ENCODE measurements at regions not wholly inside any gene's neighbourhood (a gene's known extent, or its start where the extent isn't known, plus 50 kb on each side); places are given as distances from the start of the nearest gene placed in this dataset.
"Not testable (repeated sequence)": the region's sequence is repeated elsewhere in the genome, so short reads cannot be mapped to it uniquely, and the experiment has no call there.

DNA sequence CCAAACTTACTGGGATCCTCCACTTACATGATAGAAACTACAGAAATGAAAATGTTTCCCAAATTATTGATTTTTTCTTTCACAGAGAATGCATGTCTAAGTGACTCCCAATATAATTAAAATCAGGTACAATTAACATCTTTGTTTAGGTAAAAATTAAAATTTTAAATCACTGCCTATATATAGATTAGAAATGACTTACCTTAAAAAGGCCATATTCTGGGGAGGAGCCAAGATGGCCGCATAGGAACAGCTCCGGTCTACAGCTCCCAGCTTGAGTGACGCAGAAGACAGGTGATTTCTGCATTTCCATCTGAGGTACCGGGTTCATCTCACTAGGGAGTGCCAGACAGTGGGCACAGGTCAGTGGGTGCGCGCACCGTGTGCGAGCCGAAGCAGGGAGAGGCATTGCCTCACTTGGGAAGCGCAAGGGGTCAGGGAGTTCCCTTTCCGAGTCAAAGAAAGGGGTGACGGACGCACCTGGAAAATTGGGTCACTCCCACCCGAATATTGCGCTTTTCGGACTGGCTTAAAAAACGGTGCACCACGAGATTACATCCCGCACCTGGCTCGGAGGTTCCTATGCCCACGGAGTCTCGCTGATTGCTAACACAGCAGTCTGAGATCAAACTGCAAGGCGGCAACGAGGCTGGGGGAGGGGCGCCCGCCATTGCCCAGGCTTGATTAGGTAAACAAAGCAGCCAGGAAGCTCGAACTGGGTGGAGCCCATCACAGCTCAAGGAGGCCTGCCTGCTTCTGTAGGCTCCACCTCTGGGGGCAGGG is 757.9 kb downstream of the C4orf33 start:
- DNase-seq (ENCODE audit: low read depth), result not testable (repeated sequence)

DNA sequence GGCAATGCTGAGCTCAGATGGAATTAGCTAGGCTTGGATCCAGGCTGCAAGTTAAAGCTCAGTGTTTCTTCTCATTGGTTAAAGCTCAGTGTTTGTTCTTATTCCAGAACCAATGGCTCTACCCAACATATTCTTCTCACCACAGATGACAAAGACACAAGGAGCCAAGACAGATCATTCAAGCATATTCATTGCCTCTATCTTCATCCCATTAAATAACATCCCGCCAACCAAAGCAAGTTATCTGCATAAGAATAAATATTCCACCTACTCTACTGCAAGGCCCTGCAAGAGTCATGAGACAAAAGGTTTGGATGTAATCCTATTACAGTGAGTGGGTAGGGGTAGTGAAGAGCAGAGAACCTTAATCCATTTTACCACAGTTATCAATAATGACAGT is 766.5 kb downstream of the C4orf33 start:
- no peak for DNase-seq (ENCODE audit: low read depth)

DNA sequence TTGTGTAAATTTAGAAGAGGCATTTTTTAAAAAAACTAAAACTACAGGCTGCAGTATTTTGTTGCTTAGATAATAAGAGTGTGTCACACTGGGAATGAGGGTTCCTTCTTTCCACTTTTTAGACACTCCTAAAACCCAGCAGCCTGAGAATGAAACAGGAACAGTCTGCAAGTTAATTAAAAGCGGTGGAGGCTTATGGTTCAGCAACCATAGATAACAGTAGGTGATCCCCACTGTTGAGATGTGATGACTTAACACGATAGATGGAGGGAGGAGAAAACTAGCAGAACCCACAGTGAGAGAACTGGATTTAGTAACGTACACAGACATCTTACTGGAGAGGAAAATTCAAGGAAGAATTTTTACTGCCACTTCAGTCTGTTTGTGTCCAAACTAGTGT is 767.3 kb downstream of the C4orf33 start:
- DNase-seq (ENCODE audit: low read depth), result no peak

DNA sequence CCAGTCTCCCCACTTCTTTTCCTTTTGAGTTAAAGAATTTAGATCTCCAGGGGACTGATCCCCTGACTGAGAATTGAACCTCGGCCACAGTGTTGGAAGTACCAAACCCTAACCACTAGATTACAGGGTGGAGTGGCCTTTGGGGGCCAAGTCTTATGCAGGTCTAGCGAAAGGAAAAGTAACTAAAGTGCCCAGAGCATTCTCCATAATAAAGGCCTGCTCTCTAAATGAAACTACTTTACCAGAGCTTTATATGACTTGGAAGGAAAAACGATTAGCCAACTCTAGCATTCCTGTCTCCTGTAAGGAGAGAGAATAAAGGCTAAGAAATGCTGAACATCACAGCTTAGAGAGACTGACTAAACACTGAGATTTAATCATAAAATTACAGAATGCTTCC is 788.0 kb downstream of the C4orf33 start:
- DNase-seq (ENCODE audit: low read depth), result no peak

DNA sequence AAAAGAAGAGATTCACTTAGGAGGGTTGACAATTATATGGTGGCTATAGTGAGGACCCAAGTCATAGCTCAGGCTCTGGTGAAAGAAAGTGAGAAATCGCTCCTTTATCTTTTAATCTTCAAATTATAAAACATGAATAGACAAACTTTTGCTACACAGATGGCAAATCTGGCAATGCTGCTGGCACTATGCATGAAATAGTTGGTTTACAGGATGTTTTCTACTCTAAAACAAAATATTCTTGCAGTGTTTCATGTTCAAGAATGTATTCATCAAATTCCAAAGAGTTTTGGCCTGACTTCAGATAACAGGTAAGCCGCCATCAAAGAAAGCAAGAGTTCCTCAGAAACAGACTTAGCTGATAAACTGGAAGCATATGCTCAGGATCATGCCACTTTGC is 801.2 kb downstream of the C4orf33 start:
- no peak for DNase-seq (ENCODE audit: low read depth)

DNA sequence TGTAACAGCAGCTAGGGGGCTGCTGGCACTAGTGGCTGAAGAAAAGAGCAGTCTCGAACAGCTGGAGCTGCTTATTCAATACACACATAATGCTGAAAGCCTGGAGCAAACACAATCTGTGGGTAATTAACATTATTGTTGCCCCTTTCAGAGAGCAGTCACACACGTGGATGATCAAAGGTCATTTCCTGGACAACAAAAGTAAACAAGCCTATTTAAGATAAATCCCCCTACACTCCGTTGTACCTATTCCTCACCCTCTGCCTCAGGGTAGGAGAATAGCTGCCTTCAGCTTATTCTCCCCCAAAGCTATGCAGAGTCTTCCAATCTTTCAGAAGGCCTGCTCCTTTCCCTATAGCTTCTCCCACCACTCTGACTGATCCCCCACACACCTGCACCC is 803.9 kb downstream of the C4orf33 start:
- DNase-seq (ENCODE audit: low read depth), result no peak

DNA sequence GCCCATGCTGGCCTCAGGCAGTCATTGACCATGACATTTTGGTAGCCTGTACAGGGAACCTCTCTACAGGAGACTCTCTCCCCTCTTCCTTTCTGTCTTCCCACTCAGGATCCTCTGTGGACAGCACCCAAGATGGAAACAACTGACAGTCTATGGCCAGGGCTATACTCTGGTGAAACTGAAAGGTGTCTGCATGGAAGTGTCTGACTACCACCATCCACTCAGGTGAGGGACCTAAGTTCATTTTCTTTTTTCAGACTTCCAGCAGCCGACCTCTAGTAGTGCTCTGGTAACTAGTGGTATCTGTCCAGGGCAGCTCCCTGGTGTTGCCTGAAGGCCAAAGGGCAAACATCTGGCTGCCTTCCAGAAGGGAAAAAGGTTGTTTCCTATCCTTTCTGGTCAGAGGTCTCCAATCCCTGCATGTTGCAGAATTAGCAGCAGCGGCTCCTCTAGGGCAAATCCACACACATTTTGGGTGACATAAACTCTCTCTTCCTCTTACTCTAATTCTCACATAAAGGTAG is 804.5 kb downstream of the C4orf33 start:
- no peak for DNase-seq (ENCODE audit: low read depth)

DNA sequence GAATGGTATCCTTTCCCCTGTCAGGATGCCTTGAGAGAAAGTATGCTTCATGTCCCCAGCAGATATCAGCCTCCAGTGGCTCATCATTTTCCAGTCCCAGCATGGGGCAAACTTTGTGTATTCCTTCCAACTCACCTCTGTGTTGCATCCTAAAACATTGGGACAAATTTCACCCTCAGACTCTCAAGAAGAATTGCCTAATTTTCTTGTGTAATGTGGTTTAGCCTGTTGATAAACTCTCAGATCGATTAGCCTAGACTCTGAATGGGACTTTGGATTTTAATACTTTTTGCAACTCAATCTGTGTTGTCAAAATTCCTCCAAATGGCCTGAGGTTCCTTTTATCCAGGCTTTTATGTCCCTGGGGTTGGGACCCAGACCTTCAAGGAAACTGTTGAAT is 805.3 kb downstream of the C4orf33 start:
- DNase-seq (ENCODE audit: low read depth), result no peak

DNA sequence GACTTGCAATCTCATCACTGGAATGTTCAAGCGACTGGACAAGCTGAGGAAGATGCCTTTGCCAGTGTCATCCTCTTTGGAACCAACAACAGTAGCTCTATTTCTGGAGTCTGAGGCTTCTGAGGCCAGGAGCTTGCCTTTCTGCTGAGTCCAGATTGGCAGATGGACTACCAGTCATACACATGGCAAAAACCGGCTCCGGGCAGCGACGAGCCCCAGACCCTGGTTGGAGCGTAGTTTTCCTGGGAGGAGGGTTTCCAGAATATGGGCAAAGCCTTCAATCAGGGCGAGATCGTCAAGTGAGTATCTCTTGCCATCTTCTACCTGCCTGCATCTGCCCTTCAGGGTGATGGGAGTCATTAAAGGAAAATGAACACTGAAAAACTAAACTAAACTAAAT is 807.9 kb downstream of the C4orf33 start:
- DNase-seq (ENCODE audit: low read depth), result no peak

DNA sequence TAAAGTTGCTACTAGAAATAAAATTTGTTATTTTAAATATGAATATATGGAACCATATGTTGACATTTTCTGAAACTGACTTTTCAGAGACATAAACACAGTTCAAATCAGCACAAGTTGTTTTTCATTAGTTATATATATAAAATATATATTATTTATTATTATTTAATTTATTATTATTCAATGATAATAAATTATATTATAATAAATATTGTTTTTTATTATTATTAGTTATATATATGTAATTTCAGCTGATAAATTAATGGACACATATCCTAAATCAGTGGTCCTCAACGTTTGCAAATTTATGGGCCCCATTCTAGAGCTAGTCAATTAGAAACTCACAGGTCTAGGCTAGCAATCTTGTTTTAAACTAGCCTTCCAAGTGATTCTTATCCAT is 809.3 kb downstream of the C4orf33 start:
- DNase-seq (ENCODE audit: low read depth), result no peak

DNA sequence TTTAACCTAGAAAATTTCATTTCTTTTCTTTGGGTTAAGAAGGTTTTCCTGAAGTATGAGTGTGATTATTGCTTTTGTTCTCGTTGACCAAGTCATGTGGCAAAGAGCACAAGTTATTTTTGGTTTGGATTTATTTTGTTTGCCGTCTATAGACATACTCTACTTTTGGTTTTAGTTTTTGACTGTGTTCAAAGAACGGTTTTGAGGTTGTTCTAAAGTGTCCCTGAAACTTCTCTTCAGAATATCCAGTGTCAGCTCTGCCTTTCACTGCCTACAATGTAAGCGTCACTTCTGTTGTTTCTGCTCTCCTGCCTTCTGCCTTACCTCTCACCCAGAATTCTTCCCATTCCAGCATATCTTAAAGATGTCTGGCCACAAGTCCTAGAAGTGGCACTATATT is 812.2 kb downstream of the C4orf33 start:
- DNase-seq (ENCODE audit: low read depth), result no peak

DNA sequence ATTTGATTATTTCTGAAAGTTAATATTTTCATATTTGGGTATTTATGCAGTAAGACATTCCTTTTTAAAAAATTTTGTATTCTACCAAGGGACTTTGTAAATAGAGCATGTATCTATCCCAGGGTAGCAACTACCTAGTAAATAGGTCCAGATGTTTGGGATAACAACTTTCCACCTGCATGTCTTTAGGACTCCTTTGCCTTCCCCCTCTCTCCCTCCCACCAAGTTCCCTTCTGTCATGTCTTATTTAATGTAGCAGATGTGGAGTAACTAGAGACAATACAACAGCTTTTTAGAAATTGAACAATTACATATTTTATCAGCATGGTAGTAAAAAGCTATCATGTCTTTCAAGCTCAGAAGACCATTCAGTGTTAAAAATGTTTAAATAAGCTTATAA is 821.0 kb downstream of the C4orf33 start:
- DNase-seq (ENCODE audit: low read depth), result no peak

DNA sequence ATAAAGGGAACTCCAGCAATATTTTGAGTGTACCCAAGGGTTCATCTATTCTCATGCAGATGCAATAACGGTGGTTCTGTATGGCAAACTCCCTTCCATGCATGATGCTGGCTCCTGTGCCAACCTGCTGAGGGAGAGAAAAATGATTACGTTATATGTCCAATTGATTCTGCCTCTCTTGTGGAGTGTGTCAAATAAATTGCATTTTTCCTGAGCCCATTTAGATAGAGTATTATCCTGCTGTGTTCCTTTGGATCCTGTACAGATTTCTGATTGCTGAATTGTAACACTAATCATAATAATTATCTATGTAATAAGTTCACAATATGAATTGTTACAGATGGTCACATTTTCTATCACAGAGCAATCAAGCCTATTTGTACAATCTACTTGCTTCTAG is 821.7 kb downstream of the C4orf33 start:
- DNase-seq (ENCODE audit: low read depth), result no peak

DNA sequence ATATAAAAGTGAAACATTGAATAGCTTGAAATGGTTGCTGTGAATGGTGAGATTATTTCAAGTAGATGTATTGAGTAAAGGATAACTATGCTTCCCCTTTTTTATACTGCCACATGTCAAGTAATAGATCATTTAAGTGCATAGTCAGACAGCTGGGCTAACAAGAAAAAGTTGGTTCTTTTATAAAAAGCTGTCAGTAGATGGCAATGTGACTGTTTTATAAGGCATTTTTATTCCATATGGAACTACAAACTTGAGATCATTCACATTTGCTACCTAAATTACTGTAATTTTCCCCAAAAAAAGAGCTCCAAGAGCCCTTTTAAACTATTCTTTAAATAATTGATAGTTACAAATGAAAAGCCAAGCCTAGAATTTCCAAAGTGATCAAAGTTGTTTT is 831.0 kb downstream of the C4orf33 start:
- no peak for DNase-seq (ENCODE audit: low read depth)

DNA sequence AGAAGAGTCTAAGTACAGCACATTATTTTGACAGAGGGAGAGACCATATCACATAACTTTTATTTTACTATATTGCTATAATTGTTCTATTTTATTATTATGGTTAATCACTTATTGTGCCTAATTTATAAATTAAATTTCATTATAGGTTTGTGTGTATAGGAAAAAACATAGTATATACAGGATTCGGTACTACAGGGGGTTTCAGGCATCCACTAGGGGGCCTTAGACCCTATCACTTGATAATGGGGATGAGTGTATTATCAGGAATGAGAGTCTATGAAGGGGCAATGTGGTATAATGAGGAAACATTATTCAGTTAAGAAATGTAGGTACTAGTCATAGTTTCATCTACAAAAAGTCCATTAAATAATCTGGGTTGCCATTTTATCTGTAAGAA is 833.1 kb downstream of the C4orf33 start:
- DNase-seq (ENCODE audit: low read depth), result no peak

DNA sequence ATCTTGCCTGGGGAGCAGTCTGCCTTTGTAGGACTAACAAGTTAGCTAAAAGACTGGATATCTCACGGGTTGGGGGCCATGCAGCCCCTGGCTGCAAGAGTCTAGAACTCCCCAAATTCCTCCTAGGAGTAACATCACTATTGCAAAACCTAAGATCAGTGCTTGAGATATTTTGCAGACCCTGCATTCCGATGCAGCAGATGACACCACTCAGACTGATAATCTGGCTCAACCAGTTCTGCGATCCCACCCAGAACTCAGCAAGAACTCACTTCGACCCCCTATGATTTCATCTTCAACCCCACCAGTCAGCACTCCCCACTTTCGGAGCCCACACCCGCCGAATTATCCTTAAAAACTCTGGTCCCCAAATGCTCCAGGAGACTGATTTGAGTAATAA is 834.0 kb downstream of the C4orf33 start:
- no peak for DNase-seq (ENCODE audit: low read depth)

DNA sequence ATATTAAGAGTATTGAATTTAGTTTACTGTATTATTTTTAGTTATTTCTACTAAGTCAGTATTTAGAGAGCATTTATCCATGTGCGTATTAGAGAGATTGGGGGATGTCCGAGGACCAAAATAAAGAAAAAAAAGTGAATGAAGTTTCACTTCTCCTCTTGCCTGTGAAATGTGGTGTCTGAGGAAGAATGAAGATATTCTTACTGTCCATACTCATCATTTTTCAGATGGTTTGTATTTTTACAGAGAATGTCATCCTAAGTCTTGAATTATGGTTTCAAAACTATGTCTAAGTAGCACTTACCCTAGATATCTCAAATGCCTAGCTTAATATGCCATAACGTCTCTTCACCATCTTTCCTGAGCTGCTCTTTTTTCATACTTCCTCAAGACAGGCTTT is 854.3 kb downstream of the C4orf33 start:
- no peak for DNase-seq (ENCODE audit: low read depth)

DNA sequence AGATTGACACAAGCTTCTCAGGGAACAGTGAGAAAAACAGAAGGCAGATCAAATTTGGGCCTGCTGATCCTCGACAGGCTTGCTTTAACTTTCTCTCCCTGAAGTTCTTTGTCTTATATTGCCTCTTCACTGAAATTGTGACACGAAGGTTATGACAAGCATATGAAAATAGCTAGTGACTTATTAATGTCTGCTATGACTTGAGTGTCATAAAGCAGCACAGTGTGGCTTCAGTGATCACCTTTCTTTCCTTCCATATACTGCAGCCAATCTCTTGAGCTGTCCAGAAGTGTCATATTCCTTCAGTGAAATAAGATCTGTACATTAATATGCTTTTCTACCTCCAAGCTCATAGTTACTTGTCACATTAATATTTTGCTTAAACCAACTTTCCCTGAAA is 870.2 kb downstream of the C4orf33 start:
- DNase-seq (ENCODE audit: low read depth), result no peak

DNA sequence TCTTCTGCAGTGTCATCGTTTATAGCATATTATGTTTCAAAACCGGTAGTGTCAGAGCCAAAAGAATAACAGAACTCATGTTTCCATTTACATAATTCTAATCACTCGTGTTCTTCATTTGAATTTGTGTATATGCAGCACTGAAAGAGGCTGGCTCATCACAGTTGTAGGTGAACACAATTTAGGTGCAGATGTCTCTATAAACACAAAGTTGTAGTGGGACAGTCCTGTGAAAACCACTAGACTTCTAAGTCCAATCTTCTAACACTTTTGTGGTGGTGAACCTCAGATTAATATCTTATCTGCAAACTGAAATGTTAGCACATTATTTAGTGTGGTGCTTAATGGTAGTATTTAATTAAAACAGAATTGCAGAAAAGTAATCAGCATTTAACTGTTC is 872.4 kb downstream of the C4orf33 start:
- no peak for DNase-seq (ENCODE audit: low read depth)

DNA sequence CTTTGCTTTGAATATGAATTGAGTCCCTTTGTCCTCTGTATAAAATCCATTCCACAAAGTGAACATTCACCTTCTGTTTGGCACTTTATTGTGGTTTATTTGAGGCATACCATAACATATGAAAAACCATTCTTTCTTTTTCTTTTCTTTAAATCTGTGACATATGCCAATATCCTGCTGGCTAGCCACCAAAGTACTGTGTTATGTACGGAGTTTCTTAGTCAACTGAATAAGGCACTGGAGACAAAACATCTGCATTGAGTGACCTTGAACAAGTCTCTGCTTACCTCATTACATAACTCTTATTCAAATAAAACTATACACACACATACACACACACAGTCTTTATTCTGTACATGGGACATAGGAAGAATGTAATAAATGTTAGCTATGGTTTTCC is 872.8 kb downstream of the C4orf33 start:
- DNase-seq (ENCODE audit: low read depth), result no peak

DNA sequence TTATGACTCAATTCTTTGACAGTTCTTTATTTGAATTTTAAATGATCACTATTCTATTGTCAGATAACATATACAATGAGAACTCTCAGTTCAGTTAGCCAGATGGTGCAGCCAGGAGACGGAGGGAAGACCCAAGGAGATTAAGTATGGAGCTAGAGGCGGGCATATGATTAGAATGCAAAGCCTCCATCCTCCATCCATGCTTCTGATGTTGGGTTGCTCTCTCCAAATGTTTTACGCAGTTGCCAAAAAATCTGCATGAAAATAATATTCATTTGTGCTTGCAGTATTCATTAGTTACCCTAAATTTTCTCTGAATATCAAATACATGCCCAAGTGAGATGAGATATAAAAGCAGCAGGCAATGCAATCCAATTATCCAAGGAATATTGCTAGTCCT is 874.8 kb downstream of the C4orf33 start:
- no peak for DNase-seq (ENCODE audit: low read depth)

DNA sequence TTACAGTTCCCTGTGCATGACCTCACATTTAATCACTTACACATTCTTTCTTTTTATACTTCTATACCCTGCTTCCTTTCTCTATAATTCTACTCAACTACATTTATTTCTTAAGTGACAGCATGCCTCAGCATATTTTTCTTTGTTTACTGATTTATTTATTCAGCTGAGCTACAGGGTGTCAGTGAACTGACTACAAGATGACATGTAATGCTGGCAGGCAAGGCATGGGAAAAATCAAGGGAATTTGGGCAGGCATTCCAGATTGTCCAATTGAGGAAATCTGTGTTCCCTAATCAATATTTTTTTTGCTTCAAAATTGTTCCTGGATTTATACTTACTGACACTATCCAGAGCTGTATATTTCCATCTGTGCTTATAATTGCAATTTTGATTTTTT is 875.5 kb downstream of the C4orf33 start:
- DNase-seq (ENCODE audit: low read depth), result no peak

DNA sequence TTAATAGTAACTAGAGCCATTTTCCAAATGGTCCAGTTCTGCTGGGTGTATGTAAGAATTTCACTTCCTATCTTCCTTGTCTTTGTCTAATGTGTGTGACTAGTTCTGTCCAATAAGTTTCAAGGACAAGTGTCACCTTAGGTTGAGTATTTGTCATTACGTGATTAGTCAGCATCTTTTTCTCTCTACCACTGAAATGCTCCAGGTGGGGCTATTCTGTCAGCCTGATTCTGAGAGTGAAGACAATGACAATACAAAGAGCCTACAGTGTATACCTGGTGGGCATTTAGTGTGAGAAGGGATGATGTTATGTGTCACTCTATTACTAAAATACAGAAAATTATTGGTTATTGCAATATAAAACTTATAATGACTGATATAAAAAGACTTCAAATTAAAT is 876.3 kb downstream of the C4orf33 start:
- DNase-seq (ENCODE audit: low read depth), result no peak

DNA sequence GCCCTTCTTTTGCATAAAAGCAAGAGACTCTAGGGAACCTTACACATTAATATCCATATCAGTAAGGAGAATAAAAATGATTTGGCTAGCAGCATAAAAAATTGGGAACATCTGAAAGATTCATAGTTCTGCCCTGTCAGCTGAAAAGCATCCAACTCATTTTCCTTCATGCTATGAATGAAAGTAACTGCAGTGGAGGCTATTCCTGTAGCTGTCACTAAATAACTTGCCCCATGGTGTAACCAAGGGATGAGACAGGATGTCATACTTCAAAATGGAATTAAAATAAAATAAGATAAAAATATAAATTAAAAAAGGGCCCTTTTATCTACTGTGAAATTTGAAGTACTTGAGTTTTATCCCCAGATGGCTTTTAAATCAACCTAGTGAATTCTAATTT is 878.8 kb downstream of the C4orf33 start:
- no peak for DNase-seq (ENCODE audit: low read depth)

Data from myocyte (in vitro differentiated cells).